ENCODE measurements at regions not wholly inside any gene's neighbourhood (a gene's known extent, or its start where the extent isn't known, plus 50 kb on each side); places are given as distances from the start of the nearest gene placed in this dataset.

GRCh38 chr6:145286916-145287315 is 448.4 kb downstream of the EPM2A start:
- DNase-seq = no peak

- DNase-seq = no peak
These were observed 445.7 kb downstream of the EPM2A start for GRCh38 chr6:145289573-145289972.

- DNase-seq = no peak
These were observed 445.2 kb downstream of the EPM2A start for GRCh38 chr6:145290122-145290521.

- DNase-seq = no peak
These were observed 443.3 kb downstream of the EPM2A start for GRCh38 chr6:145292066-145292465.

GRCh38 chr6:145294942-145295341 is 440.4 kb downstream of the EPM2A start:
- no peak for DNase-seq

- DNase-seq = no peak
These were observed 439.6 kb downstream of the EPM2A start for GRCh38 chr6:145295746-145296145.

GRCh38 chr6:145305670-145306069 is 429.6 kb downstream of the EPM2A start:
- no peak for DNase-seq

- DNase-seq = no peak
These were observed 428.8 kb downstream of the EPM2A start for GRCh38 chr6:145306489-145306888.

- peak; percentile 15 for DNase-seq
These were observed 425.3 kb downstream of the EPM2A start for GRCh38 chr6:145309842-145310535.

GRCh38 chr6:145312481-145312880 is 422.8 kb downstream of the EPM2A start:
- DNase-seq = no peak

- no peak for DNase-seq
These were observed 422.1 kb downstream of the EPM2A start for GRCh38 chr6:145313041-145313855.

GRCh38 chr6:145315982-145316600 is 419.2 kb downstream of the EPM2A start:
- no peak for DNase-seq

GRCh38 chr6:145318952-145319351 is 416.4 kb downstream of the EPM2A start:
- no peak for DNase-seq

GRCh38 chr6:145319605-145320004 is 415.7 kb downstream of the EPM2A start:
- DNase-seq = no peak

- no peak for DNase-seq
These were observed 411.7 kb downstream of the EPM2A start for GRCh38 chr6:145323646-145324045.

- no peak for DNase-seq
These were observed 407.7 kb downstream of the EPM2A start for GRCh38 chr6:145327586-145327985.

GRCh38 chr6:145329257-145329656 is 406.1 kb downstream of the EPM2A start:
- DNase-seq = no peak

- no peak for DNase-seq
These were observed 404.3 kb downstream of the EPM2A start for GRCh38 chr6:145331066-145331465.

- DNase-seq = no peak
These were observed 403.3 kb downstream of the EPM2A start for GRCh38 chr6:145332011-145332410.

- no peak for DNase-seq
These were observed 399.2 kb downstream of the EPM2A start for GRCh38 chr6:145336119-145336518.

GRCh38 chr6:145339089-145339488 is 396.2 kb downstream of the EPM2A start:
- no peak for DNase-seq

GRCh38 chr6:145340256-145340655 is 395.1 kb downstream of the EPM2A start:
- no peak for DNase-seq

- no peak for DNase-seq
These were observed 390.2 kb downstream of the EPM2A start for GRCh38 chr6:145345094-145345493.

GRCh38 chr6:145347216-145347615 is 388.1 kb downstream of the EPM2A start:
- DNase-seq = no peak
